Neutrophil (primary cell): ENCODE measurements at regions not wholly inside any gene's neighbourhood (a gene's known extent, or its start where the extent isn't known, plus 50 kb on each side); places are given as distances from the start of the nearest gene placed in this dataset.

ENCODE experiments used
- H3K27ac ChIP-seq: fragments of 200-600 bp; sonication (generic); 2 replicates; pipeline ENCODE4 v1.5.1; 2016; ENCODE audit warnings: mild to moderate bottlenecking, moderate library complexity
- H3K27me3 ChIP-seq: fragments of 200-600 bp; sonication (generic); 2 replicates; pipeline ENCODE4 v1.6.0; 2016; ENCODE audit warnings: mild to moderate bottlenecking
- H3K36me3 ChIP-seq: fragments of 200-600 bp; sonication (generic); 2 replicates; pipeline ENCODE4 v1.5.1; 2017
- H3K4me1 ChIP-seq, 2 experiments: fragments of 200-600 bp in 1 of 2; sonication (generic) in 1 of 2; 1 replicate in 1 of 2; 2 replicates in 1 of 2; pipeline versions ENCODE4 v1.5.1 to v1.6.1; 2013 to 2016; ENCODE audit warnings: low read depth in 1 of 2, low read length in 1 of 2, mild to moderate bottlenecking in 1 of 2, moderate library complexity in 1 of 2; ENCODE audit not compliant: control insufficient read depth in 1 of 2, insufficient read depth in 1 of 2
- H3K4me3 ChIP-seq, 2 experiments: fragments of 200-600 bp in 1 of 2; sonication (generic) in 1 of 2; 1 replicate in 1 of 2; 2 replicates in 1 of 2; pipeline ENCODE4 v1.5.1; 2013 to 2016; ENCODE audit warnings: low read depth in 1 of 2, low read length in 1 of 2, mild to moderate bottlenecking in 1 of 2, moderate library complexity in 1 of 2
- H3K9me3 ChIP-seq: fragments of 200-600 bp; sonication (generic); 2 replicates; pipeline ENCODE4 v1.5.1; 2016
- CTCF ChIP-seq: fragments of 200-600 bp; sonication (generic); IDR thresholded peaks from 2 replicates; pipeline ENCODE4 v1.5.1; 2016; ENCODE audit warnings: antibody characterized with exemption

GRCh38 chr3:176469694-176470205 is 727.5 kb downstream of the TBL1XR1 start:
- Histone ChIP-seq H3K36me3 (no peaks in the 10 kb centered on the region), H3K4me3 (no peak overlapping the region), H3K27me3 (no peaks in the 10 kb centered on the region), H3K4me1 (no peaks in the 10 kb centered on the region), H3K9me3 (no peaks in the 10 kb centered on the region), H3K27ac (no peak overlapping the region)
- TF ChIP-seq CTCF = no peak

GRCh38 chr3:176463610-176464009 is 733.7 kb downstream of the TBL1XR1 start:
- no peaks in the 10 kb centered on the region for H3K9me3 ChIP-seq
- no peaks in the 10 kb centered on the region for H3K4me1 ChIP-seq
- H3K4me3 ChIP-seq = no peak overlapping the region
- H3K27ac ChIP-seq = no peak overlapping the region
- no peaks in the 10 kb centered on the region for H3K27me3 ChIP-seq
- H3K36me3 ChIP-seq = no peaks in the 10 kb centered on the region
- TF ChIP-seq CTCF = no peak

- H3K27me3 ChIP-seq = no peaks in the 10 kb centered on the region
- H3K9me3 ChIP-seq = no peaks in the 10 kb centered on the region
- no peak overlapping the region for H3K27ac ChIP-seq
- no peaks in the 10 kb centered on the region for H3K36me3 ChIP-seq
- no peak overlapping the region for H3K4me3 ChIP-seq
- TF ChIP-seq CTCF = no peak
- no peaks in the 10 kb centered on the region for H3K4me1 ChIP-seq
Measured at GRCh38 chr3:176447369-176447768, 749.9 kb downstream of the TBL1XR1 start.

GRCh38 chr3:176442326-176442725 is 755.0 kb downstream of the TBL1XR1 start:
- no peak overlapping the region for H3K27ac ChIP-seq
- H3K4me1 ChIP-seq = no peaks in the 10 kb centered on the region
- no peaks in the 10 kb centered on the region for H3K36me3 ChIP-seq
- no peaks in the 10 kb centered on the region for H3K9me3 ChIP-seq
- no peak overlapping the region for H3K4me3 ChIP-seq
- no peak for TF ChIP-seq CTCF
- no peaks in the 10 kb centered on the region for H3K27me3 ChIP-seq

- no peak overlapping the region for H3K4me3 ChIP-seq
- TF ChIP-seq CTCF = no peak
- no peaks in the 10 kb centered on the region for H3K4me1 ChIP-seq
- H3K27me3 ChIP-seq = no peaks in the 10 kb centered on the region
- H3K9me3 ChIP-seq = no peaks in the 10 kb centered on the region
- H3K36me3 ChIP-seq = no peaks in the 10 kb centered on the region
- no peak overlapping the region for H3K27ac ChIP-seq
Measured at GRCh38 chr3:176439729-176440128, 757.6 kb downstream of the TBL1XR1 start.

GRCh38 chr3:176431991-176432390 is 765.3 kb downstream of the TBL1XR1 start:
- no peaks in the 10 kb centered on the region for H3K9me3 ChIP-seq
- no peak overlapping the region for H3K27ac ChIP-seq
- no peaks in the 10 kb centered on the region for H3K36me3 ChIP-seq
- no peaks in the 10 kb centered on the region for H3K4me1 ChIP-seq
- H3K27me3 ChIP-seq = no peaks in the 10 kb centered on the region
- no peak for TF ChIP-seq CTCF
- no peak overlapping the region for H3K4me3 ChIP-seq
